HG03558 (cell line): ENCODE measurements at regions not wholly inside any gene's neighbourhood (a gene's known extent, or its start where the extent isn't known, plus 50 kb on each side); places are given as distances from the start of the nearest gene placed in this dataset.

Experiments used
- ATAC-seq: cut with Tn5 transposase; IDR thresholded peaks from one replicate; pipeline ENCODE4 v1.9.1; 2021; ENCODE audit warnings: moderate number of reproducible peaks; ENCODE audit not compliant: unreplicated experiment; ENCODE audit errors: extremely low read depth

GRCh38 chr3:77943598-77943997 lies 903.7 kb downstream of the ROBO2 start:
- ATAC-seq: no peak

GRCh38 chr3:77945320-77945719 lies 905.4 kb downstream of the ROBO2 start:
- no peak for ATAC-seq

GRCh38 chr3:77947671-77948070 lies 907.8 kb downstream of the ROBO2 start:
- no peak for ATAC-seq

GRCh38 chr3:77967621-77968020 lies 927.7 kb downstream of the ROBO2 start:
- no peak for ATAC-seq

GRCh38 chr3:77976079-77976478 lies 936.2 kb downstream of the ROBO2 start:
- no peak for ATAC-seq

GRCh38 chr3:78003090-78003489 lies 963.2 kb downstream of the ROBO2 start:
- no peak for ATAC-seq

GRCh38 chr3:78004571-78004970 lies 964.7 kb downstream of the ROBO2 start:
- no peak for ATAC-seq

GRCh38 chr3:78013653-78014052 lies 973.8 kb downstream of the ROBO2 start:
- no peak for ATAC-seq

GRCh38 chr3:78015856-78016255 lies 976.0 kb downstream of the ROBO2 start:
- no peak for ATAC-seq

GRCh38 chr3:78021710-78022109 lies 981.8 kb downstream of the ROBO2 start:
- no peak for ATAC-seq

GRCh38 chr3:78022232-78022631 lies 982.3 kb downstream of the ROBO2 start:
- ATAC-seq: no peak

- ATAC-seq: no peak
These were observed 983.4 kb downstream of the ROBO2 start for GRCh38 chr3:78023257-78023656.

GRCh38 chr3:78025916-78026315 lies 986.0 kb downstream of the ROBO2 start:
- no peak for ATAC-seq

- ATAC-seq: no peak
These were observed 986.5 kb downstream of the ROBO2 start for GRCh38 chr3:78026318-78026828.

GRCh38 chr3:78029775-78030174 lies 989.9 kb downstream of the ROBO2 start:
- ATAC-seq: no peak

- no peak for ATAC-seq
These were observed 995.3 kb downstream of the ROBO2 start for GRCh38 chr3:78035131-78035641.

GRCh38 chr3:78041486-78041885 lies 1001.6 kb downstream of the ROBO2 start:
- ATAC-seq: no peak

- no peak for ATAC-seq
These were observed 1006.7 kb downstream of the ROBO2 start for GRCh38 chr3:78046566-78046965.

GRCh38 chr3:78048698-78049097 lies 1008.8 kb downstream of the ROBO2 start:
- no peak for ATAC-seq

GRCh38 chr3:78049521-78049920 lies 1009.6 kb downstream of the ROBO2 start:
- ATAC-seq: no peak

GRCh38 chr3:78050276-78051065 lies 1010.6 kb downstream of the ROBO2 start:
- ATAC-seq: no peak

- no peak for ATAC-seq
These were observed 1012.8 kb downstream of the ROBO2 start for GRCh38 chr3:78052746-78053145.
